Transverse colon (tissue), 4 donors: ENCODE measurements at regions not wholly inside any gene's neighbourhood (a gene's known extent, or its start where the extent isn't known, plus 50 kb on each side); places are given as distances from the start of the nearest gene placed in this dataset.

Source experiments
- CTCF ChIP-seq, 5 experiments: fragments of 200-600 bp in 3 of 5; fragments of 450-650 bp in 2 of 5; sonication (generic) in 3 of 5; IDR thresholded peaks; 1 replicate in 2 of 5; 2 replicates in 3 of 5; pipeline ENCODE4 v1.5.1; 2016 to 2017; ENCODE audit warnings: antibody characterized with exemption in 5 of 5, inconsistent platforms in 3 of 5, mild to moderate bottlenecking in 2 of 5, moderate library complexity in 1 of 5
- EP300 ChIP-seq: sonication (generic); formaldehyde crosslinking; IDR thresholded peaks from one replicate; pipeline ENCODE4 v1.6.1; 2017; ENCODE audit warnings: antibody characterized with exemption, low read depth
- POLR2A ChIP-seq: fragments of 450-650 bp; IDR thresholded peaks from one replicate; pipeline ENCODE4 v1.6.1; 2016; ENCODE audit warnings: antibody characterized with exemption, mild to moderate bottlenecking, moderate library complexity
- POLR2AphosphoS5 ChIP-seq, 3 donors: sonication (generic); formaldehyde crosslinking; IDR thresholded peaks; one replicate each; pipeline ENCODE4 v1.6.1; 2016; ENCODE audit warnings: antibody characterized with exemption in 3 of 3

- TF ChIP-seq CTCF (IDR thresholded peaks at IDR 0.05) (no peak), POLR2A (no peak), EP300 (no peak), POLR2AphosphoS5 (IDR thresholded peaks at IDR 0.05) (no peak)
These were observed 1449.2 kb downstream of the C4orf33 start for GRCh38 chr4:130545171-130545570.
